ENCODE measurements at regions not wholly inside any gene's neighbourhood (a gene's known extent, or its start where the extent isn't known, plus 50 kb on each side); places are given as distances from the start of the nearest gene placed in this dataset.

DNA sequence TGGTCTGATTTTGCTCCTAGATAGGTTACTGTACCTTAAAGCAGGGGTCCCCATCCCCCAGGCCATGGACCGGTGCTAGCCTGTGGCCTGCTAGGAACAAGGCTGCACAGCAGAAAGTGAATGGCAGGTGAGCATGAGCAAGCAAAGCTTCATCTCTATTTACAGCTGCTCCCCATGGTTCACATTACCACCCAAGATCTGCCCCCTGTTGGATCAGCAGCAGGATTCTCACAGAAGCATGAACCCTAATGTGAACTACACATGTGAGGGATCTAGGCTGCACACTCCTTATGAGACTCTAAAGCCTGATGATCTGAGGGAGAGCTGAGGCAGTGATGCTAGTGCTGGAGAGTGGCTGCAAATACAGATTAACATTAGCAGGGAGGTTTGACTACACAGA, 78.1 kb downstream of the DRD1 start:
- TF ChIP-seq CTCF (IDR thresholded peaks at IDR 0.05; ENCODE audit: insufficient read depth, low read depth, low read length, missing control alignments) = no peak
- no peak overlapping the region for H3K4me3 ChIP-seq (ENCODE audit: low read depth, low read length)
- no peak for DNase-seq (ENCODE audit: low read depth)

DNA sequence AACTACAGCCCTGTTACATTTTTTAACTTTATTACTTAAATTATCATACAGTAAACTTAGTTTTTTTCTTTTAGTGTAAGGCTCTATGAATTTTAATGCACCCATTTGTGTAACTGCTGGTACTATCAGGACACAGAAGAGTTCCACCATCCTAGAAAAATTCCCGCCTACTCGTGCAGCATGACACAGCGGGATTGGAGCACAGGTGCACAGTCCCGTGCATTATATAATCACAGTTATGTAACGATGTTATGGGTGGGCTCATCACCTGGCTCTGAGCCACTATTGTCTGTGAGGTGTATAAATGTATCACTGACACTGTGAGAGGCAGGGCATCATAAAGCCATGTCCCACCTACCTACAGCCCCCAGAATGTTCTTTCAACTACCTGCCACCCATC, 80.7 kb downstream of the DRD1 start:
- TF ChIP-seq CTCF (IDR thresholded peaks at IDR 0.05; ENCODE audit: insufficient read depth, low read depth, low read length, missing control alignments) = no peak
- no peak for DNase-seq (ENCODE audit: low read depth)
- H3K4me3 ChIP-seq (ENCODE audit: low read depth, low read length) = no peak overlapping the region

DNA sequence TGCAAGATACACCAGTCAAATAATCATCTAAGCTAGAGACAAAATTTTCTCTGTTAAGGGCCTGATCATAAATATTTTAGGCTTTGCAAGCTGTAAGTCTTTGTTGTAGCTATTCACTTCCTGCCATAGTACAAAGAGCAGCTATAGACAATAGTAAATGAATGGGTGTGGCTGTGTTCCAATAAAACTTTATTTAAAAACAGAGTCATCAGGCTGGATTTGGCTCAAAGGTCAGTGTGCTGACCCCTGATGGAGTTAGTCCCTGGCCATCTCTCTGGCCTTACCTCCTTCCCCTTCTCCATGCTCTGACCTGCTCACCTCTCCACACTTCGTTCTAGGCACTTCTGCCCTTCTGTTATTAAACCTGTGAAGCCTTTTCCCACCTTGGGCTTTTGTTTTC, 86.0 kb downstream of the DRD1 start:
- TF ChIP-seq CTCF (IDR thresholded peaks at IDR 0.05; ENCODE audit: insufficient read depth, low read depth, low read length, missing control alignments) = no peak
- DNase-seq (ENCODE audit: low read depth) = no peak

DNA sequence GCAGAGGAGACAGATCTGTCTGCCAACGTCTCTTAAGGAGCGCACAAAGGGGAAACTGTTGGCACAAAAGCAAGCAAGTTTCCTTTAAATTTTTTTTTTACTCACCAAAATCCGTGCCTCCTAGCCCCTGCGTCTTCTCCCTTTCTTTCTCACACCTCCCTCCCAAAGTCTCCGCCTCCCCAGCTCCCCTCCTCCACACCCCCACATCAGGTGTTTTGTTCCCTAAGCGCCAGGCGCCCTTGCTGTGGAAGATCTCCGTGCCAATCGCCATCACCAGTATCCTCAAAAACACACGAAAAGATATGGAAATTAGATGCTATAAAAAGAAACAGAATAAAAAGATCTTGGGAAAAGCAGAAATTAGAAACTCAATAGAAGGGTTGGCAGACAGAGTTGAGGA, 87.6 kb downstream of the DRD1 start:
- no peak overlapping the region for H3K4me3 ChIP-seq (ENCODE audit: low read depth, low read length)
- TF ChIP-seq CTCF (IDR thresholded peaks at IDR 0.05; ENCODE audit: insufficient read depth, low read depth, low read length, missing control alignments) = no peak
- DNase-seq (ENCODE audit: low read depth) = no peak

More for the DNA sequence above, 86.0 kb downstream of the DRD1 start:
- no peak overlapping the region for H3K4me3 ChIP-seq (ENCODE audit: low read depth, low read length)

DNA sequence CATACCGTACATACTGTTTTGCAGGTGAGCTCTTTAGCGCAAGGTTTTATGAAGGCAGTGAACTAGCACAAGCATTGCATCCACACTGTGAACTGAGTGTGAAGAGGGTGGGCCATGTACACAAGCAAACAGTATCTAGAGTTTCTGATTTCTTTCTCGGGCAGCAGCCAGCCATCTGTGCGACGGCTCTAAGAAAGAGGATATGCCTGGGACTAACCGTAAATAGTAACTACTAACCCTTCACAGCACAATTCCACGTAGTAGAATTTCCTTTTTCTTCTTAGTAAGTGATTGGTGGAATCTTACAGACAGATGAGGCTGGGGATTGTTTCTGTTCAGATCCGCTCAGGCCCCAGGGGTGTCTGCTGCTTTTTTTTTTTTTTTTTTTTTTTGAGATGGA, 89.0 kb downstream of the DRD1 start:
- no peak overlapping the region for H3K4me3 ChIP-seq (ENCODE audit: low read depth, low read length)
- TF ChIP-seq CTCF (IDR thresholded peaks at IDR 0.05; ENCODE audit: insufficient read depth, low read depth, low read length, missing control alignments) = no peak
- DNase-seq (ENCODE audit: low read depth) = no peak

DNA sequence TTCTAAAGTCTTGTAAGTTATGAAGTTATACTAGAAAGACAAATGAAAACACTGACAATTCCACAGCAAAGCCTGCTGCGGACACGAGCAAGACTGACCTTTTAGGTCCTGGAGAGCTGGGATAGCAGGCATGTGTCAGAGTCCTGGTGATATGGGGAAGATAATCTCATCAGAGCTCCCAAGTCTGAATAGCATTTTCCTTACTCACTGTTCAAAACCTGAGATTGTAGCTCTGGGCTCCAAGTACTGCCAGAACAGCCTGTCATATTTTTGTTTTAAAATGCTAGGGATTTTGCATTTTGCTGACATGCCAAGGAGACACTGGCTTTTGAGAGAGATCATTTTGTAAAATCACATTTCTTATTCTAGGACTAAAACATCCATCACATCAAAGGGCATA, 90.1 kb downstream of the DRD1 start:
- H3K4me3 ChIP-seq (ENCODE audit: low read depth, low read length) = no peak overlapping the region
- no peak for TF ChIP-seq CTCF (IDR thresholded peaks at IDR 0.05; ENCODE audit: insufficient read depth, low read depth, low read length, missing control alignments)
- DNase-seq (ENCODE audit: low read depth) = no peak

DNA sequence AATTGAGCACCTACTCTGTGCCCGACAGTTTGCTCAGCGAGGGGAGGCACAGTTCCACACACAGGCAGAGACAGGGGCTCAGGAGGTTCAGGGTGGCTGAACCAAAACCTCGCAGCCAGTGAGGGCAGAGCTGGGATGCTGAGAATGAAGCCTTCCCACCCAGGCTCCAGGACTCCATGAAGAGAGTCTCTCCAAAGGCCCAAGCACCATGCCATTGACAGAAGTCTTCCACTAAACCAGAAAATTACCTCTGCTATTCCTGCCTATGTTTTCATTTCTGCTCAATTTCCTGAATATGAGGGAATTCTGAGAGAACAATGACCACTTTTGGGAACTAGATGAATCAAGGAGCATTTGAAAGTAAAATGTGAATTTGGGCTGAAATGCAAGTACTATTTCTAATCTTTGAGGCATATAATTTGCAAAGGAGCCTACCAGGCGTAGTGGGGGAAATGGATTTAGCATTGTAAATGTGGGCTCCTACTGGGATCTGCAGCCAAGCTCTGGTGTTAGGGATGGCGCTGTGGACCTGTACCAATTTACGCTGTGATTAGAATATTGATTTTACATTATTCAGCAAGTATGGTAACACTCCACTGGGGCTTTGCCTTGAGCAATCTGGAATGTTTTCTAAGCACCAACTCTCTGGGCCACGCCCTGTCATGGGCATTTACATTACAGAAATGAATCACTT, 91.9 kb downstream of the DRD1 start:
- no peak overlapping the region for H3K4me3 ChIP-seq (ENCODE audit: low read depth, low read length)
- no peak for DNase-seq (ENCODE audit: low read depth)
- no peak for TF ChIP-seq CTCF (IDR thresholded peaks at IDR 0.05; ENCODE audit: insufficient read depth, low read depth, low read length, missing control alignments)

Measured in GM12865 (cell line).